ENCODE measurements at regions not wholly inside any gene's neighbourhood (a gene's known extent, or its start where the extent isn't known, plus 50 kb on each side); places are given as distances from the start of the nearest gene placed in this dataset.

- H3K36me3 ChIP-seq (ENCODE audit: control insufficient read depth in 4 of 4, insufficient read depth in 3 of 4, low read depth in 1 of 4, low read length in 3 of 4) = no peaks in the 10 kb centered on the region
- TF ChIP-seq GABPA (IDR thresholded peaks at IDR 0.05 in 1 of 2, conservative IDR thresholded peaks at IDR 0.05 in 1 of 2) = no peak
- no peak for TF ChIP-seq NR2F2 (IDR thresholded peaks at IDR 0.05)
- TF ChIP-seq, protein P1, sequence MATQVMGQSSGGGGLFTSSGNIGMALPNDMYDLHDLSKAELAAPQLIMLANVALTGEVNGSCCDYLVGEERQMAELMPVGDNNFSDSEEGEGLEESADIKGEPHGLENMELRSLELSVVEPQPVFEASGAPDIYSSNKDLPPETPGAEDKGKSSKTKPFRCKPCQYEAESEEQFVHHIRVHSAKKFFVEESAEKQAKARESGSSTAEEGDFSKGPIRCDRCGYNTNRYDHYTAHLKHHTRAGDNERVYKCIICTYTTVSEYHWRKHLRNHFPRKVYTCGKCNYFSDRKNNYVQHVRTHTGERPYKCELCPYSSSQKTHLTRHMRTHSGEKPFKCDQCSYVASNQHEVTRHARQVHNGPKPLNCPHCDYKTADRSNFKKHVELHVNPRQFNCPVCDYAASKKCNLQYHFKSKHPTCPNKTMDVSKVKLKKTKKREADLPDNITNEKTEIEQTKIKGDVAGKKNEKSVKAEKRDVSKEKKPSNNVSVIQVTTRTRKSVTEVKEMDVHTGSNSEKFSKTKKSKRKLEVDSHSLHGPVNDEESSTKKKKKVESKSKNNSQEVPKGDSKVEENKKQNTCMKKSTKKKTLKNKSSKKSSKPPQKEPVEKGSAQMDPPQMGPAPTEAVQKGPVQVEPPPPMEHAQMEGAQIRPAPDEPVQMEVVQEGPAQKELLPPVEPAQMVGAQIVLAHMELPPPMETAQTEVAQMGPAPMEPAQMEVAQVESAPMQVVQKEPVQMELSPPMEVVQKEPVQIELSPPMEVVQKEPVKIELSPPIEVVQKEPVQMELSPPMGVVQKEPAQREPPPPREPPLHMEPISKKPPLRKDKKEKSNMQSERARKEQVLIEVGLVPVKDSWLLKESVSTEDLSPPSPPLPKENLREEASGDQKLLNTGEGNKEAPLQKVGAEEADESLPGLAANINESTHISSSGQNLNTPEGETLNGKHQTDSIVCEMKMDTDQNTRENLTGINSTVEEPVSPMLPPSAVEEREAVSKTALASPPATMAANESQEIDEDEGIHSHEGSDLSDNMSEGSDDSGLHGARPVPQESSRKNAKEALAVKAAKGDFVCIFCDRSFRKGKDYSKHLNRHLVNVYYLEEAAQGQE (IDR thresholded peaks at IDR 0.05) = no peak
- no peak for TF ChIP-seq ATF3 (IDR thresholded peaks at IDR 0.05)
- TF ChIP-seq HNF4A (conservative IDR thresholded peaks at IDR 0.05) = no peak
- no peak for TF ChIP-seq RXRA (IDR thresholded peaks at IDR 0.05)
- TF ChIP-seq EGR1 (IDR thresholded peaks at IDR 0.05; ENCODE audit: low read depth in 2 of 2) = no peak
- TF ChIP-seq SP1 (IDR thresholded peaks at IDR 0.05) = no peak
- TF ChIP-seq, protein P2, sequence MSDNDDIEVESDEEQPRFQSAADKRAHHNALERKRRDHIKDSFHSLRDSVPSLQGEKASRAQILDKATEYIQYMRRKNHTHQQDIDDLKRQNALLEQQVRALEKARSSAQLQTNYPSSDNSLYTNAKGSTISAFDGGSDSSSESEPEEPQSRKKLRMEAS (IDR thresholded peaks at IDR 0.05) = no peak
- TF ChIP-seq FOXA1 (IDR thresholded peaks at IDR 0.05) = no peak
- no peak for TF ChIP-seq YY1 (IDR thresholded peaks at IDR 0.05)
- TF ChIP-seq FOXA2 (IDR thresholded peaks at IDR 0.05) = no peak
- TF ChIP-seq RAD21 (IDR thresholded peaks at IDR 0.05) = no peak
- TF ChIP-seq TAF1 (conservative IDR thresholded peaks at IDR 0.05) = no peak
- no peak for TF ChIP-seq HNF4G (IDR thresholded peaks at IDR 0.05)
- no peak overlapping the region for H3K27ac ChIP-seq (ENCODE audit: low read depth in 1 of 2, low read length in 2 of 2)
- no peak for DNase-seq (ENCODE audit: low spot score)
- H3K27me3 ChIP-seq (ENCODE audit: control insufficient read depth in 4 of 4, insufficient read depth in 4 of 4, low read length in 3 of 4) = no peaks in the 10 kb centered on the region
- WGBS = 97% methylated on average over 2 of the region's 2 CpGs
- no peak overlapping the region for H3K9ac ChIP-seq (ENCODE audit: low read depth in 1 of 2, low read length in 2 of 2)
- peaks cover 4 to 10% (median 9%) of the 10 kb centered on the region in 4 donors for H3K9me3 ChIP-seq (ENCODE audit: control insufficient read depth in 4 of 4, low read length in 3 of 4)
- no peaks in the 10 kb centered on the region for H3K4me1 ChIP-seq (ENCODE audit: control insufficient read depth in 4 of 4, insufficient read depth in 4 of 4, low read length in 3 of 4)
- no peak overlapping the region for H3K4me3 ChIP-seq (ENCODE audit: low read depth in 1 of 3, low read length in 3 of 3)
These were observed 87.4 kb downstream of the ZNF732 start for GRCh38 chr4:217891-218290.

GRCh38 chr4:213971-214370, 89.7 kb downstream of the ZNF718 start:
- H3K4me3 ChIP-seq (ENCODE audit: low read depth in 1 of 3, low read length in 3 of 3) = peak overlapping the region in 1 of 3 donors; percentile 38
- no peaks in the 10 kb centered on the region for H3K36me3 ChIP-seq (ENCODE audit: control insufficient read depth in 4 of 4, insufficient read depth in 3 of 4, low read depth in 1 of 4, low read length in 3 of 4)
- DNase-seq (ENCODE audit: low spot score) = no peak
- no peak overlapping the region for H3K27ac ChIP-seq (ENCODE audit: low read depth in 1 of 2, low read length in 2 of 2)
- no peaks in the 10 kb centered on the region for H3K4me1 ChIP-seq (ENCODE audit: control insufficient read depth in 4 of 4, insufficient read depth in 4 of 4, low read length in 3 of 4)
- no peaks in the 10 kb centered on the region for H3K27me3 ChIP-seq (ENCODE audit: control insufficient read depth in 4 of 4, insufficient read depth in 4 of 4, low read length in 3 of 4)
- no peak overlapping the region for H3K9ac ChIP-seq (ENCODE audit: low read depth in 1 of 2, low read length in 2 of 2)
- 95% methylated on average over 2 of the region's 2 CpGs for WGBS
- H3K9me3 ChIP-seq (ENCODE audit: control insufficient read depth in 4 of 4, low read length in 3 of 4) = peaks cover 11 to 24% (median 14%) of the 10 kb centered on the region in 4 donors
- TF ChIP-seq FOXA1 (IDR thresholded peaks at IDR 0.05) = no peak
- TF ChIP-seq SP1 (IDR thresholded peaks at IDR 0.05) = no peak
- TF ChIP-seq CTCF (IDR thresholded peaks at IDR 0.05; ENCODE audit: low read depth, low read length, missing input control) = no peak
- TF ChIP-seq EGR1 (IDR thresholded peaks at IDR 0.05; ENCODE audit: low read depth in 2 of 2) = no peak
- TF ChIP-seq, protein P1 (IDR thresholded peaks at IDR 0.05) = no peak
- TF ChIP-seq RXRA (IDR thresholded peaks at IDR 0.05) = no peak
- TF ChIP-seq ZBTB33 (IDR thresholded peaks at IDR 0.05) = no peak
- no peak for TF ChIP-seq JUND (IDR thresholded peaks at IDR 0.05)
- no peak for TF ChIP-seq ATF3 (IDR thresholded peaks at IDR 0.05)
- TF ChIP-seq, protein P2 (IDR thresholded peaks at IDR 0.05) = no peak
- TF ChIP-seq FOXA2 (IDR thresholded peaks at IDR 0.05) = no peak
- TF ChIP-seq HNF4A (conservative IDR thresholded peaks at IDR 0.05) = no peak
- no peak for TF ChIP-seq GABPA (IDR thresholded peaks at IDR 0.05 in 1 of 2, conservative IDR thresholded peaks at IDR 0.05 in 1 of 2)
- no peak for TF ChIP-seq HNF4G (IDR thresholded peaks at IDR 0.05)
- TF ChIP-seq NR2F2 (IDR thresholded peaks at IDR 0.05) = no peak
- no peak for TF ChIP-seq RAD21 (IDR thresholded peaks at IDR 0.05)
- TF ChIP-seq TAF1 (conservative IDR thresholded peaks at IDR 0.05) = no peak
